ENCODE measurements at regions not wholly inside any gene's neighbourhood (a gene's known extent, or its start where the extent isn't known, plus 50 kb on each side); places are given as distances from the start of the nearest gene placed in this dataset.

- no CpG with 5 or more reads among the region's 2 CpGs for WGBS, 2 donors (ENCODE audit: extremely low coverage in 2 of 2, insufficient read length in 2 of 2, insufficient replicate concordance in 1 of 2)
- H3K36me3 ChIP-seq (replicated peaks in 1 of 2; ENCODE audit: control insufficient read depth in 2 of 2, insufficient read depth in 2 of 2, low read length in 2 of 2): no peaks in the 10 kb centered on the region
- no peaks in the 10 kb centered on the region for H3K27me3 ChIP-seq (ENCODE audit: control insufficient read depth in 3 of 3, insufficient read depth in 3 of 3, low read depth in 1 of 3, low read length in 3 of 3)
Measured at GRCh38 chr17:53574038-53574437, 248.7 kb upstream of the KIF2B start.

GRCh38 chr17:53571342-53571741 lies 251.4 kb upstream of the KIF2B start:
- Histone ChIP-seq H3K27ac (replicated peaks; ENCODE audit: low read length) (no peak overlapping the region), H2AK5ac (ENCODE audit: low read depth, low read length) (no peak overlapping the region), H4K8ac (ENCODE audit: low read depth, low read length) (no peak overlapping the region), H3K9ac (ENCODE audit: low read depth, low read length, poor library complexity) (no peak overlapping the region), H3K79me1 (ENCODE audit: low read depth, low read length) (no peaks in the 10 kb centered on the region), H3K4me1 (ENCODE audit: control insufficient read depth in 2 of 2, insufficient read depth in 1 of 2, low read depth in 1 of 2, low read length in 2 of 2) (no peaks in the 10 kb centered on the region), H2BK15ac (ENCODE audit: low read length) (no peak overlapping the region), H3K9me3 (replicated peaks in 1 of 2; ENCODE audit: control insufficient read depth in 2 of 2, insufficient read depth in 1 of 2, low read depth in 1 of 2, low read length in 2 of 2) (no peaks in the 10 kb centered on the region), H3K4ac (ENCODE audit: low read length) (no peak overlapping the region), H2BK12ac (ENCODE audit: low read length) (no peak overlapping the region), H2AFZ (ENCODE audit: low read length) (no peak overlapping the region), H3K27me3 (ENCODE audit: control insufficient read depth in 3 of 3, insufficient read depth in 3 of 3, low read depth in 1 of 3, low read length in 3 of 3) (no peaks in the 10 kb centered on the region), H2BK120ac (ENCODE audit: low read depth, low read length) (no peak overlapping the region), H3K18ac (ENCODE audit: low read length) (no peak overlapping the region), H3K14ac (ENCODE audit: low read length) (no peak overlapping the region), H3K4me2 (ENCODE audit: insufficient read depth, low read length, poor library complexity, severe bottlenecking) (no peak overlapping the region), H2BK5ac (ENCODE audit: low read length) (no peak overlapping the region), H3K23ac (ENCODE audit: low read depth, low read length, poor library complexity) (no peak overlapping the region), H3K4me3 (ENCODE audit: low read length in 2 of 2) (no peak overlapping the region), H4K91ac (ENCODE audit: low read depth, low read length, poor library complexity) (no peak overlapping the region), H3K36me3 (replicated peaks in 1 of 2; ENCODE audit: control insufficient read depth in 2 of 2, insufficient read depth in 2 of 2, low read length in 2 of 2) (no peaks in the 10 kb centered on the region)
- WGBS, 2 donors (ENCODE audit: extremely low coverage in 2 of 2, insufficient read length in 2 of 2, insufficient replicate concordance in 1 of 2): no CpG with 5 or more reads among the region's 2 CpGs
- DNase-seq (ENCODE audit: low spot score): no peak

More at GRCh38 chr17:53574038-53574437, 248.7 kb upstream of the KIF2B start:
- no peak overlapping the region for H2BK120ac ChIP-seq (ENCODE audit: low read depth, low read length)
- H2BK15ac ChIP-seq (ENCODE audit: low read length): no peak overlapping the region
- no peaks in the 10 kb centered on the region for H3K79me1 ChIP-seq (ENCODE audit: low read depth, low read length)
- H3K4me3 ChIP-seq (ENCODE audit: low read length in 2 of 2): no peak overlapping the region
- H3K4ac ChIP-seq (ENCODE audit: low read length): no peak overlapping the region
- no peaks in the 10 kb centered on the region for H3K9me3 ChIP-seq (replicated peaks in 1 of 2; ENCODE audit: control insufficient read depth in 2 of 2, insufficient read depth in 1 of 2, low read depth in 1 of 2, low read length in 2 of 2)
- H3K9ac ChIP-seq (ENCODE audit: low read depth, low read length, poor library complexity): no peak overlapping the region
- DNase-seq (ENCODE audit: low spot score): no peak
- H3K18ac ChIP-seq (ENCODE audit: low read length): no peak overlapping the region
- no peak overlapping the region for H4K8ac ChIP-seq (ENCODE audit: low read depth, low read length)
- H2BK12ac ChIP-seq (ENCODE audit: low read length): no peak overlapping the region
- no peak overlapping the region for H3K14ac ChIP-seq (ENCODE audit: low read length)
- no peak overlapping the region for H4K91ac ChIP-seq (ENCODE audit: low read depth, low read length, poor library complexity)
- no peak overlapping the region for H2BK5ac ChIP-seq (ENCODE audit: low read length)
- H2AK5ac ChIP-seq (ENCODE audit: low read depth, low read length): no peak overlapping the region
- no peaks in the 10 kb centered on the region for H3K4me1 ChIP-seq (ENCODE audit: control insufficient read depth in 2 of 2, insufficient read depth in 1 of 2, low read depth in 1 of 2, low read length in 2 of 2)
- H3K23ac ChIP-seq (ENCODE audit: low read depth, low read length, poor library complexity): no peak overlapping the region
- no peak overlapping the region for H2AFZ ChIP-seq (ENCODE audit: low read length)
- H3K27ac ChIP-seq (replicated peaks; ENCODE audit: low read length): no peak overlapping the region
- no peak overlapping the region for H3K4me2 ChIP-seq (ENCODE audit: insufficient read depth, low read length, poor library complexity, severe bottlenecking)

GRCh38 chr17:53570731-53571130 lies 252.0 kb upstream of the KIF2B start:
- Histone ChIP-seq H3K14ac (ENCODE audit: low read length) (no peak overlapping the region), H3K36me3 (replicated peaks in 1 of 2; ENCODE audit: control insufficient read depth in 2 of 2, insufficient read depth in 2 of 2, low read length in 2 of 2) (no peaks in the 10 kb centered on the region), H2AFZ (ENCODE audit: low read length) (no peak overlapping the region), H3K9ac (ENCODE audit: low read depth, low read length, poor library complexity) (no peak overlapping the region), H2AK5ac (ENCODE audit: low read depth, low read length) (no peak overlapping the region), H3K79me1 (ENCODE audit: low read depth, low read length) (no peaks in the 10 kb centered on the region), H3K4me3 (ENCODE audit: low read length in 2 of 2) (no peak overlapping the region), H3K18ac (ENCODE audit: low read length) (no peak overlapping the region), H2BK15ac (ENCODE audit: low read length) (no peak overlapping the region), H3K9me3 (replicated peaks in 1 of 2; ENCODE audit: control insufficient read depth in 2 of 2, insufficient read depth in 1 of 2, low read depth in 1 of 2, low read length in 2 of 2) (no peaks in the 10 kb centered on the region), H4K8ac (ENCODE audit: low read depth, low read length) (no peak overlapping the region), H2BK120ac (ENCODE audit: low read depth, low read length) (no peak overlapping the region), H3K27ac (replicated peaks; ENCODE audit: low read length) (no peak overlapping the region), H3K27me3 (ENCODE audit: control insufficient read depth in 3 of 3, insufficient read depth in 3 of 3, low read depth in 1 of 3, low read length in 3 of 3) (no peaks in the 10 kb centered on the region), H3K4ac (ENCODE audit: low read length) (no peak overlapping the region), H3K23ac (ENCODE audit: low read depth, low read length, poor library complexity) (no peak overlapping the region), H3K4me1 (ENCODE audit: control insufficient read depth in 2 of 2, insufficient read depth in 1 of 2, low read depth in 1 of 2, low read length in 2 of 2) (no peaks in the 10 kb centered on the region), H2BK5ac (ENCODE audit: low read length) (no peak overlapping the region), H2BK12ac (ENCODE audit: low read length) (no peak overlapping the region), H4K91ac (ENCODE audit: low read depth, low read length, poor library complexity) (no peak overlapping the region), H3K4me2 (ENCODE audit: insufficient read depth, low read length, poor library complexity, severe bottlenecking) (no peak overlapping the region)
- DNase-seq (ENCODE audit: low spot score): no peak

DNA sequence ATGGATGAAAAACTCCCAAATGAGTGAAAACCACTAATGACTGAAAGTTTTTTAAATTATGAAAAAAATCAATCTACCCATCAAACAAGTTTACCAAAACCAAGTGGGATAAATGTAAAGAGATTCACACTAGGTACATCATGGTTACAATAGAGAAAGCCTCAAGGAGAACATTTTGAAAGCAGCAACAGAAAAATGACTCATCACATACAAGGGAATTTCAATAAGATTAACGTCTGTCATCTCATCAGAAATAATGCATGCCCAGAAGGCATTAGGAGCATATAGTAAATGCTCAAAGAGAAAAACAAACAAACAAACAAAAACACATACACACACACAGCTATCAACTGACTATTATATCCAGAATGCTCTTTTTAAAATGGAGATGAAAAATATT lies 261.8 kb upstream of the KIF2B start:
- H3K4ac ChIP-seq (ENCODE audit: low read length): no peak overlapping the region
- H4K91ac ChIP-seq (ENCODE audit: low read depth, low read length, poor library complexity): no peak overlapping the region
- no peak for DNase-seq (ENCODE audit: low spot score)
- H2AK5ac ChIP-seq (ENCODE audit: low read depth, low read length): no peak overlapping the region
- H3K36me3 ChIP-seq (replicated peaks in 1 of 2; ENCODE audit: control insufficient read depth in 2 of 2, insufficient read depth in 2 of 2, low read length in 2 of 2): no peaks in the 10 kb centered on the region
- no peak overlapping the region for H3K23ac ChIP-seq (ENCODE audit: low read depth, low read length, poor library complexity)
- H3K9me3 ChIP-seq (replicated peaks in 1 of 2; ENCODE audit: control insufficient read depth in 2 of 2, insufficient read depth in 1 of 2, low read depth in 1 of 2, low read length in 2 of 2): no peaks in the 10 kb centered on the region
- no peak overlapping the region for H3K14ac ChIP-seq (ENCODE audit: low read length)
- H2BK5ac ChIP-seq (ENCODE audit: low read length): no peak overlapping the region
- H3K27me3 ChIP-seq (ENCODE audit: control insufficient read depth in 3 of 3, insufficient read depth in 3 of 3, low read depth in 1 of 3, low read length in 3 of 3): no peaks in the 10 kb centered on the region
- no peak overlapping the region for H2BK15ac ChIP-seq (ENCODE audit: low read length)
- no CpG with 5 or more reads among the region's 1 CpG for WGBS, 2 donors (ENCODE audit: extremely low coverage in 2 of 2, insufficient read length in 2 of 2, insufficient replicate concordance in 1 of 2)
- no peak overlapping the region for H3K18ac ChIP-seq (ENCODE audit: low read length)
- H3K4me3 ChIP-seq (ENCODE audit: low read length in 2 of 2): no peak overlapping the region
- no peaks in the 10 kb centered on the region for H3K4me1 ChIP-seq (ENCODE audit: control insufficient read depth in 2 of 2, insufficient read depth in 1 of 2, low read depth in 1 of 2, low read length in 2 of 2)
- no peaks in the 10 kb centered on the region for H3K79me1 ChIP-seq (ENCODE audit: low read depth, low read length)
- no peak overlapping the region for H2BK12ac ChIP-seq (ENCODE audit: low read length)
- no peak overlapping the region for H3K27ac ChIP-seq (replicated peaks; ENCODE audit: low read length)
- no peak overlapping the region for H3K4me2 ChIP-seq (ENCODE audit: insufficient read depth, low read length, poor library complexity, severe bottlenecking)
- no peak overlapping the region for H2BK120ac ChIP-seq (ENCODE audit: low read depth, low read length)
- H4K8ac ChIP-seq (ENCODE audit: low read depth, low read length): no peak overlapping the region
- H3K9ac ChIP-seq (ENCODE audit: low read depth, low read length, poor library complexity): no peak overlapping the region
- H2AFZ ChIP-seq (ENCODE audit: low read length): no peak overlapping the region
